Fibroblast of mammary gland (primary cell): ENCODE measurements at regions not wholly inside any gene's neighbourhood (a gene's known extent, or its start where the extent isn't known, plus 50 kb on each side); places are given as distances from the start of the nearest gene placed in this dataset.
"Not testable (repeated sequence)": the region's sequence is repeated elsewhere in the genome, so short reads cannot be mapped to it uniquely, and the experiment has no call there.

Experiments used
- DNase-seq: peaks from one replicate; pipeline ENCODE4 v3.0.0-alpha.2; 2010; ENCODE audit warnings: low read depth
- H3K4me3 ChIP-seq: 2 replicates; pipeline ENCODE4 v1.5.1; 2011; ENCODE audit warnings: low read depth, mild to moderate bottlenecking, low read length, moderate library complexity; ENCODE audit not compliant: control insufficient read depth

GRCh38 chr4:49149006-49149975 is 163.2 kb downstream of the CWH43 start:
- not testable (repeated sequence) for H3K4me3 ChIP-seq
- DNase-seq: peak; percentile 90

GRCh38 chr4:49150351-49151083 is 164.4 kb downstream of the CWH43 start:
- DNase-seq: peak; percentile 25
- not testable (repeated sequence) for H3K4me3 ChIP-seq

GRCh38 chr4:49153011-49153410 is 166.9 kb downstream of the CWH43 start:
- H3K4me3 ChIP-seq, DNase-seq: not testable (repeated sequence)

- not testable (repeated sequence) for H3K4me3 ChIP-seq
- peak; percentile 33 for DNase-seq
These were observed 168.4 kb downstream of the CWH43 start for GRCh38 chr4:49154308-49155103.

- DNase-seq, H3K4me3 ChIP-seq: not testable (repeated sequence)
These were observed 169.2 kb downstream of the CWH43 start for GRCh38 chr4:49155270-49155669.

- not testable (repeated sequence) for DNase-seq, H3K4me3 ChIP-seq
These were observed 170.2 kb downstream of the CWH43 start for GRCh38 chr4:49156309-49156708.

- not testable (repeated sequence) for DNase-seq, H3K4me3 ChIP-seq
These were observed 171.6 kb downstream of the CWH43 start for GRCh38 chr4:49157630-49158029.

GRCh38 chr4:49161111-49161541 is 175.1 kb downstream of the CWH43 start:
- DNase-seq, H3K4me3 ChIP-seq: not testable (repeated sequence)

GRCh38 chr4:49164916-49165315 is 178.8 kb downstream of the CWH43 start:
- not testable (repeated sequence) for H3K4me3 ChIP-seq, DNase-seq

- not testable (repeated sequence) for DNase-seq, H3K4me3 ChIP-seq
These were observed 191.8 kb downstream of the CWH43 start for GRCh38 chr4:49177847-49178246.

- H3K4me3 ChIP-seq: not testable (repeated sequence)
These were observed 195.0 kb downstream of the CWH43 start for GRCh38 chr4:49181088-49181487.

GRCh38 chr4:49211396-49212194 is 225.5 kb downstream of the CWH43 start:
- H3K4me3 ChIP-seq: not testable (repeated sequence)

More at GRCh38 chr4:49181088-49181487, 195.0 kb downstream of the CWH43 start:
- DNase-seq: not testable (repeated sequence)

GRCh38 chr4:49213250-49213649 is 227.2 kb downstream of the CWH43 start:
- not testable (repeated sequence) for DNase-seq, H3K4me3 ChIP-seq

More at GRCh38 chr4:49211396-49212194, 225.5 kb downstream of the CWH43 start:
- not testable (repeated sequence) for DNase-seq

GRCh38 chr4:49213750-49214149 is 227.7 kb downstream of the CWH43 start:
- H3K4me3 ChIP-seq, DNase-seq: not testable (repeated sequence)

- H3K4me3 ChIP-seq, DNase-seq: not testable (repeated sequence)
These were observed 228.5 kb downstream of the CWH43 start for GRCh38 chr4:49214453-49215081.

GRCh38 chr4:49215082-49215479 is 229.0 kb downstream of the CWH43 start:
- not testable (repeated sequence) for H3K4me3 ChIP-seq, DNase-seq

GRCh38 chr4:49216606-49217005 is 230.5 kb downstream of the CWH43 start:
- DNase-seq, H3K4me3 ChIP-seq: not testable (repeated sequence)
